Stimulated activated CD4-positive, alpha-beta T cell treated with anti-CD3 and anti-CD28 coated beads, Interleukin-1b, Interleukin-23, amount 100 ng/mL, for 24 hours (primary cell): ENCODE measurements at regions not wholly inside any gene's neighbourhood (a gene's known extent, or its start where the extent isn't known, plus 50 kb on each side); places are given as distances from the start of the nearest gene placed in this dataset.

Experiments used
- DNase-seq, 4 experiments: peaks; one replicate each; pipeline ENCODE4 v3.0.0-alpha.2; 2020; ENCODE audit warnings: low read depth in 4 of 4, low spot score in 1 of 4

DNA sequence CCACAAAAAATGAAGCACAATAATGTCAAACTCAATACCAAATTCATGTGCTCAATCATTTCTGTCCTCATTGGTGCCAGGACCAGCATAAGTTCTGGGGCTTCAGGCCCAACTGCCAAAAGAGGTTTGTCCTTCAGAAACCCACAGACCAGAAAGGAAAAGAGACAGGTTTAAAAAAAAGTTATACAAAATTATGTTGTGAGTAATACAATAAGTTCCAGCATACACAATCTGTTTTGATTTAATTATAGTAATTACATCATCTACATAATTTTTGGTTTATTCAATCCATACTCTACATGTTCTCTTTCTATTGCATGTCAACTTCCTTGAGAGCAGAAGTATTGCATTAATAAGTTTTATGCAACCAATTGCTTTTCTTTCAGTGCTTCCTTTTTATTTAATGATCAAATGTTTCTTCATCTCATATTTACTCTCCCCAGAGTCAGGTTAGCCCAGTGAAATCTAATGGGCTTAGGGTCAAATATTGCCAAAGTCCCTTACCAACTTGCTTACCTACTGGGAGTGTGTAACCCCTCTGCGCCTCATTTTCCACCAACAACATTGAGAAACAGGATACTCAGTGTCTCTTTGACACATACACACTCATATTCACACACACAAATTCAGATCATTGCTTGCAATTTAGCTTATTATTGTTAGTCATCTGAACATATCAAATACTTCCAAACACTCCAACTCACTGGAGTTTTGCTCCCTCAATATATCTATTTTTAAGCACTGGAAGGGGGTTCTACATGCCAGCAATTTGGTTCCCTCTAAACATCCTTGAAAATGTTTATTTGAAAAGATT, 424.4 kb upstream of the MARCKS start:
- DNase-seq: no peak

DNA sequence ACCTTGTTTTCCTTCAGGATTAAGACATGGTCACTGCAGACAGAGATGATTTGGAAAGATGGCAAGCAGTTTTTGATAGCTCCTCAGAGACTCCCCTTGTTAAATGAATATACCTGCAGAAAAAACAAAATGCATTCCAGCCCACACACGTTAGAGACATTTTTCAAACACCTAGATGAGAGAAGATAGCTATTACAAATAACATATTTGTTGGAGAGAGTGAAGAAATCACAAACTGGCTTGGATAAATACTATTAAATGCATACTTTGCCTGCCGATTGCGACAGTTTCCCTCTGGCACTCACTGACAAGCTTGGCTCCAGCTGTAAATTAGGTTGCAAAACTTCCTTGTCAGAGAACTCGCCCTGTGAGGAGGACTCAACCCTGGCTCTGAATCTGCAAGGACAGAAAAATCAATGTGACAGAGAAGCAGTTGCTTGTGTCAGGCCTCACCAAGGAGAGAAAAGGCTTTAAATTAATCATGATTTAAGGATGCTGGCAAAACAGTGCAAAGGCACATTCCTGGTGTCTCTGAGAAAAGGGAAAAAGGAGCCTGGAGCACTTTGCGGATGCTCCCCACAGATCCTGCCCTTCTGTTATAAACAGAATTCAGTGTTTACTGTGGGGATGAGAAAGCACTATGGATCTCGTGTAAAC, 423.7 kb upstream of the MARCKS start:
- DNase-seq: no peak

DNA sequence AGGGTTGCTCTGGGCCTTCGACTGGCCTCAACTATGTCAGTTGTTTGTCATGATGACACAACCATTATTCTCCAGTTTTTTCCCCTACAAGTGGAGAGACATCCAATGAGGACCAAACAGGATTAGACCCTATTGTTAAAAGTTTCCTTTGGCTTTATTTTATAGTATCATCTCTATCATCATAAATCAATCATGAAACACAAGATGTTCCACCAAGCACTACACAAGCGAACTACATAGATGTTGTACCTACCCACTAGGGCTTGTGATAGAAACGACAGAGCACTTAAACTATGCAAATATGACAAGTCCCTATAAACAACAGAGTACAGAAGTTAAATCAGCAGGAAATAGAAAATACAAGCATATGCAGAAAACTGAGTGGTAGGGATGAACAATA, 422.5 kb upstream of the MARCKS start:
- DNase-seq: no peak

DNA sequence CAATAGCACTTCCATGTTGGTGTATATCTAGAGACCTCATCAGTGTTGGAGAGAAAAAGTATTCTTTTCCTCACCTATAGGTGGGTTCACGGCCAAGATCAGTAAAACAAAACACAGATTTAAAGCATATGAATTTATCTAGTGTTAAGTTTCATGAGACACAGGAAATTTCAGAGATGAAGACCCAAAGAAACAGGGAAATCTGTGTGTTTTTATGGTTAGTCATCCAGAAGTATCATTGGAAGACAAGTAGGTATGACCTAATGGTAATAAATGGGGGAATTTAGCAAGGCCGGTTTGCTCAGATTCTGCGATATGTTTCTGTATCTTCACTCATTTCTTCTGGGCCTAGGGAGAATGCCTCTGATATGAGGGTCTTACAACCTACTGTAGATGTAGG, 419.6 kb upstream of the MARCKS start:
- no peak for DNase-seq

DNA sequence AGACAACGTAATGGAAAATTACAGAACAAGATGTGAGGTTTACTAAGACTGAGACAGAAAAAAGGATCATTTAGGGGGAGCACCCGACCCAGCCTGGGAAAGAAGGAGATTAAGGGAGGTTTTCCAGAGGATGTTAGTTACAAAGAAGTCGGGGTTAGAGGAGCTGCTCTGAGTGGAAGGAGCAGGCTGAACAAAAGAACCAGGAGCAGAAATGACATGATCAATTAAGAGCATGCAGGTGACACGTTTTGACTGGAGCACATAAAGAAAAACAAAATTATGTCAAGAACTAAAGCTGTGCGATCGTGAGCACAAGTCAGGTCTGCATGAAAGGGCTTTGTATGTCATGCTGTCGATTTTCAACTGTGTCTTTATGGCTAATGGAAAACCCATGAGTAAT, 417.3 kb upstream of the MARCKS start:
- no peak for DNase-seq

DNA sequence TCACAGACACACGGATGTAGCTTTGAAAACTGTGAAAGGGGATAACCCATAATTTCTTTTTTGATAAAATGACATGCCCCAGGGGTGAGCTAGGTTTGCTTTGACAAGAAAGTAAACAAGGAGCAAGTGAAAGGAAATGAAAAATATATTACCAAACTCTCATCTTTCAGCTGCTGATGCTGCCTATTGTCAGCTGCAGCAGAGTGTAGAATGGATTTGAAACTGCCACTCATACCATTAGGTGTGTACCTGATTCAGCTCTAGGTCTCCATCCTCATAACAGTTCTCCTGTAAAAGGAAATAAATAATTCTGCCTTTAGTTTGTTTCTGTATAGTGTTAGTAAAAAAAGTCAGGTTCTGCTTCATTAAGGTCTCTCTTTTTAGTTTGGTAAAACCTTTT, 415.1 kb upstream of the MARCKS start:
- no peak for DNase-seq

DNA sequence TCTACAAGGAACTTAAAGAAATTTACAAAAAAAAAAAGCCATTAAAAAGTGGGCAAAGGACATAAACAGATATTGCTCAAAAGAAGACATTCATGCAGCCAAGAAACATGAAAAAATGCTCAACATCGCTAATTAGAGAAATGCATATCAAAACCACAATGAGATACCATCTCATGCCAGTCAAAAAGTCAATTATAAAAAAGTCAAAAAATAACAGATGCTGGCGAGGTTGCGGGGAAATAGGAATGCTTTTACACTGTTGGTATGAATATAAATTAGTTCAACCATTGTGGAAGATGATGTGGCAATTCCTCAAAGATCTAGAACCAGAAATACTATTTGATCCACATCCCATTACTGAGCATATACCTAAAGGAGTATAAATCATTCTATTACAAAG, 411.9 kb upstream of the MARCKS start:
- DNase-seq: no peak

DNA sequence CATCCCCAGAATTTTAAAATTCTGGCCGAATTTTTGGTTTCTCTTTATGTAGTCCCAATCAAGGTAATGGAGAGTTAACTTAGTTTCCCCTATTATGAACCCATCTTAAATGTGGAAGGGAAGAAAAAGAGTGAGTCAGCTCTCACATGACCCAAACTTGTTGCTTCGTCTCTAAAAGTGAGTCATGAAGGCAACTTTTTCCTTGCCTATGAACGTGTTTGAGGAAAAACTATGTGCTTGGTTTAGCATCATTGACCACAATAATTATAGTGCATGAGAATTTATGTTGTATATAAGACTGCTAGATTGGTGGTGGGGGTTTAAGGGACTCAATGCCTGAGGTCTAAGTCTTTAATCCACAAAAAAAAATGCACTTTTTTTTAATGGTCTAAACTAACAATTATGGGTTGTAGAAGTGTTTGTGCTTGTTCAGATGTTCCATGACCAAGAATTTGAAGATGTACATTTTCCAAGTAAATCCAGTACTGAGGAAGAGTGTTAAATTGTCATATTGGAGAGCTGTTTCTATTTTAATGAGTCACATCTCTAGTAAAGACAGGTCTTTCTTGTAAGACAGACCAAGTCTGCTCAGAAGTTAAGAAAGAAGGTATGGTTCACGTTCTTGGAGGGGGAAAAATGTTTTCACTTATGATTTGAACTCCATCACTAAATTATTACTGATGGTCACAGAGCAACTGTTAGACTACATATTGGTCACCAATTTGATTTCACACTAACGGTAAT, 409.9 kb upstream of the MARCKS start:
- no peak for DNase-seq

DNA sequence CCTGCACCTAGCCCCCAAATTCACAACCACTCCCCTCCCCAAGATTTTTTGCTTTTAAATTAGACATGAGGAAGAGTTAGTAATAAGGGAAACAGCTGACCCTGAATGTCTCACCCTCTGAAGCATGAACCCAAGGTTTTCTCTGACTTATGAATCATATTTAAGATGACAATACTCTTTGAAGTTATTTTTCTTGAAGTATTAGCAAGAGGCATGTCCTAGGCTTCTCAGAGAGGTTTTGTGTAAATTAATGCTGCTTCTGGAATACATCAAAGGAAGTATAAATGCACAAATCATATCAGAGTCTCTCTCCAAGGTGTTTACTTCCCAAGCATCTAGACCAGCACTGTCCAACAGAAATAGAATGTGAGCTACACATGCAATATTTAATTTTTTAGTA, 408.1 kb upstream of the MARCKS start:
- DNase-seq: no peak

DNA sequence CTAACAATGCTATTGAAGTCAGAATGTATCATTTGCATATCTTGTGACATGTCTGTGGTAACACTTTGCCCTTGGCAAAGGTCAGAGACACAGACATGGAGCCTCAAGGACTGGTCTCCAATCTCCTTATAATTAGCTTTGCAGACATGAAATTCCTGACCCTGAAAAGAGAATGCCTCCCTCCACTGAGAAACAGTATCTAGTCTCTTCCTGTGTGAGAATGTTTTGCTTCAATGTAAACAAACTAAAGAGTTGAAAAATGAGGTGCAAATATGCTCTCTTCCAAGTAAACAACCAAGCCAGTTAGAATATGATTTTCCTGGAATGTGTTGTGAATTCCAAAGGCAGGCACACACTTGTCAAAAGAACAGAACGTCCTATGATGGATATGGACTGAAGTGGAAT, 407.1 kb upstream of the MARCKS start:
- DNase-seq: no peak

DNA sequence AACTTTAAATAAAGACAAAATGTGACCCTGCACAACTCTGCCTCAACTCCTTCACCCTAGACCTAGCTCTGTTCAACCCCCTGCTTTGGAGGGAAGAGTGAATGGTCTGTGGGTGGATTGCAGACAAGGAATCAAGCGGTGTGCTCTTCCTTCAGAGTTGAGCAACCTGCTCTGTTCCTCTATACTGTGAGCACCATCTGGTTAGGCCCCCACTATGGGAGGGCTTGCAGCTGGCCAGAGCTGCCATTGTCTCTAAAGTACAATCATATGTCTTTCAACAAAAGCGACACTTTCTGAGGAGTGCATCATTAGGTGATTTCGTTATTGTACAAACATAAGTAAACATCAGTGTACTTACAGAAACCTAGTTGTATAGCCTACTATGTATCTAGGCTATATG, 406.1 kb upstream of the MARCKS start:
- DNase-seq: no peak

DNA sequence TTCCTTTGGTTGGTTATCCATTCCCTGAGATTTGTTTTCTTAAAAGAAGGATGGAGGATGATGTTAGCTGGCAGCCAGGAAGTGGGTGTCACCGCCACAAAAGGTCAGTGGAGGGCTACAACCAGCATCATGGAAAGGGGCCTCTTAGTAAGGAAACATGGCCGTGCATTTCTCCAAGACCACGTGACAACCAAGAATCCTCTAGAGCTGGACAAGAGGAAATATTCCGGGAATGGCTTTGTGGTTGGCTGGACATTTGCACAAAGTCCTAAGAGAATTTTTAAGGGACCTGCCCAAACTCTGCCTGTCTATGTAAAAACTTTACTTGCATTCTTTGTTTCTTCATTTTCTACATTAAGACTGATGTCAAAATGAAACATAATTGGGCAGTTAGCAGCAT, 399.9 kb upstream of the MARCKS start:
- DNase-seq: no peak

DNA sequence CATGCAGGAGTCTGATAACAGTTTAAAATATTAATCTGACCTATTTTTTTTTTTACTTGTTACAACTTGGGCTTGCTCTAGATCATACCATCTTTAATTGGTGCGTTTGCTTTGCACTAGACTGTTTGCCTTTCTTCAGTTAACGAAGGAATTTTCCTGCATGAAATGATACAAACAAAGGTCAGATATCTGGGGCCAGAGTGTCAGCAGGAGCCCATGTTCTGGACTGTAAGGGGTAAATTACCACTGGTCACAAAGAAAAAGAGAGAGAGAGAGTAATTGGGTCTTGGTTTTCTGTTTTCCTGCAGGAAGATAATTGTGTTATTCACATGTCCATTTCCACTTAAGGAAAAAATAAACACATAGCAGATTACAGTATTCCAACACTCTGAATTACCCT, 399.4 kb upstream of the MARCKS start:
- DNase-seq: no peak

DNA sequence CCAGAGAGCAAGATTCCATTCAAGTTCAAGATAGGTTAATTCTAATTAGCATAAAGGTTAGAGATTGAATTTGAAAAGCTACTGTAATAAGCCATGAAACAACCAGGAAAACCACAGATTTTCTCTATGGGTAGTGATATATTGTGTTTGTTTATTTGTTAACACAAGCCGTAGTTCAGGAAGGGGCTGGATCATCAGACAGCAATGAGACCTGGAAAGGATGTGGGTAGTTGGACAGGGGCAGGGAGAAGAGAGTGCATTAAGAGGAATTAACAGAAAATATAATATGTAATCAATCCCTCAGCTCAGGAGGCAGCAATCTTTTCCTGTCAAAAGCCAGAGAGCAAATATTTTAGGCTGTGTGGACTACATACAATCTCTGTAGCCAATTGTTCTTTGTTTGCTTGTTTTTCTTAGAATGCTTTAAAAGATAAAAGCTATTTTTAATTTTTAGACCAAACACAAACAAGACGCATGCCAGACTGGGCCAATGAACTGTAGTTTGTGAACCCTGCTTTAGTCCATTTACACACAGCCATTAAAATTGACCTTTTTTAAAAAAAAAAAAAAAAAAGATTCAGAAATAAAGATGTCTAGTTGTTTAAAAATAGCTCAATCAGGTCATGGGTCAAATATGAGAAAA, 398.7 kb upstream of the MARCKS start:
- no peak for DNase-seq

DNA sequence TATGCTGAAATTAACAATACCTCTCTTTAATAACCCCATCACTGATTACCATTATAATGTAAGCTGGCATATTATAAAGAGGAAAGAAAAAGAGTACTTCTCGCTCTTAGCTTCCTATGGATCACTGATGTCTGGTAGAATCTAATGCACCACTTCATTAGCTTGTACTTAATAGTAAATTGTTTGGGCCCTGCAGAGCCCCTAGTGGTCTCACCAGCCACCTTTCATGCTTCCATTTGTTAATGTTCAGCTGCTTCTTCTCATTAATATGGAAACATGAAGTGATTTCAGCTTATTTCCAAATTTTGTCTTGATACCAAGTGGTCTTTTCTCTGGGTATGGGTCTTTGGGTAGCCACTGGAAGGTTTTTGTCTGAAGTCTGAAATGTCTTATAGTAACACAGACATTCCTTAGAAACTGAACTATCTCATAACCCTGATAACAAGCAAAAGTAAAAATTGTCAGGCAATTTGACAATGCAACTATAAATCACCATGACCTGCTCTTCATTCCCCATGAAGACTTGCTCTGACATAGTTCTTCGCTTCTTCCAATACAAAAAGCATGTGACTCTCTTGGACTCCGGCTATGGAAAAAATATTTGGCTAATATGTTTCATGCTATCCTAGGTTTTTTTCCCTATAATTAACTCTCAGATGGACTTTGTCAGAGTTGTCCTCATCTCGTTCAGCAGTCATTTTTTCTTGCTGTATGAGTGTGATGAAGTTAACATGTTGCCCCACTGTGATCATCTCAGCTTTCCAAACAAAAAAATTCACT, 395.8 kb upstream of the MARCKS start:
- no peak for DNase-seq

DNA sequence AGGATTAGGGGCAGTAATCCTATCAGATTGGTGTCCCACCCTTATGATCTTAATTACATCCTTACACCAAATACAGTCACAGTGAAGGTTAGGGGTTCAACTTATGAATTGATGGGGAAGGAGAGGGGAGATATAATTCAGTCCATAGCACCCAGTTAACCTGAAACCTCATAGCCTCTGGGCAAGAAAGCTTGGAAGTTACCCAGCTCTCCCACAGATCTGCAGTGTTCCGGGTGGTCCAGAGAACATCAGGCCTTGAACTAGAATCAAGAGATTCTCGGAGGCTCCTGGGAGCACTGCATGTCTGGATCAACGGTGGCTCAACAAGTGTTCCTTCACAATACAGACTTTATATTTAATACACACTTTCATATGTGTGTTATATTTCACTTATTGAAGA, 392.6 kb upstream of the MARCKS start:
- no peak for DNase-seq

DNA sequence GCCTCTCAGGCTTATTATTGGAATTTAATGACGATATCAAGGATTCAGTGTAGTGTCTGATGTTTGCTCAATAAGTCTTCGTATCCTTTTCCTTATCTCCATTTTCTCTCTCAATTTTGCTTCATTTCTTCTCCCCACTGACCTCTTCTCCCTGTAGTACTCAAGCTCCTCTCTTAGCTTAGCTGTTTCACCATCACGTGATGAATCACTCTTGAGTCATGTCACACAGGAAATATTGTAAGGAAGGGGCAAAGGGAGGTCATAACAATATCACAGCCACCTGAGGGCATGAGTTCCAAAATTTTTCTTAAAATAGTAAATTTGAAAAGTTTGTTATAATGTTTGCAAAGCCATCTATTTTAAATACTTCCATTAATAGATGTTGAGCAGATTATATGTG, 392.2 kb upstream of the MARCKS start:
- DNase-seq: no peak

DNA sequence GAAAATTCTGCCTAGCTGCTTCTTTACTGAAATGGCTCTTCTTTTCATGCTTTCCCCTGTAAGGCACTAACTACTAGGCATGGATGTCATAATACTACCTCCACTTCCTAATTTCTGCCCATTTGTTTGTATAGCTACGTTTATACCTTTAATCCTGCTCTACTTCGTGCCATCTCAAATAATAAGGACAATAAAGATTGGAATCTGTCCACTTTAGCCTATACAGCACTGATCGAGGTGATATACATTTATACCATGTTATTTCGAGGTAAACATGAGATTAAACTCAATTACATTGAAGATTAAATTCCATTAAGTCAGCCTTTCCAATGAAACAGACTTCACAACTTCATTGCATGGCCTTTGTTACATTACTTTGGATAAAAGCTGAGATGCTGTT, 390.6 kb upstream of the MARCKS start:
- DNase-seq: no peak

DNA sequence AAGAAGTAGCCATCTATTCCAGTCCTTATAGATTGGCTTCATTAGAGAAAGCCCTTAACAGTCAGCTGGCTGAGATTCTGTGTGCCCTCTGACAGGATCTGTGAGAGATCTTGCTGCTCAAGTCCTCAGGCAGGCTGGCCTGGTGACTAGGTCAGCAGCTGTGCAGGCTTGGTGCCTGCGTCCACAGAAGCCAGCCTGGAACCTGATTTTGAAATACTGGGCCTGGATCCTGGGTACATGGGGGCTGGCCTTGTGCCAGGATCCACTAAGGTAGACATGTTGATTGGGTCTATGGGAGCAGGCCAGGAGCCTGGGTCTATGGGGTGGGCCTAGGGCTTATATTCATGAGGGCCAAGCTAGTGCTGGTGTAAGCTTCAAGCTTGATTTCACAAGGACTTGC, 381.8 kb upstream of the MARCKS start:
- no peak for DNase-seq

DNA sequence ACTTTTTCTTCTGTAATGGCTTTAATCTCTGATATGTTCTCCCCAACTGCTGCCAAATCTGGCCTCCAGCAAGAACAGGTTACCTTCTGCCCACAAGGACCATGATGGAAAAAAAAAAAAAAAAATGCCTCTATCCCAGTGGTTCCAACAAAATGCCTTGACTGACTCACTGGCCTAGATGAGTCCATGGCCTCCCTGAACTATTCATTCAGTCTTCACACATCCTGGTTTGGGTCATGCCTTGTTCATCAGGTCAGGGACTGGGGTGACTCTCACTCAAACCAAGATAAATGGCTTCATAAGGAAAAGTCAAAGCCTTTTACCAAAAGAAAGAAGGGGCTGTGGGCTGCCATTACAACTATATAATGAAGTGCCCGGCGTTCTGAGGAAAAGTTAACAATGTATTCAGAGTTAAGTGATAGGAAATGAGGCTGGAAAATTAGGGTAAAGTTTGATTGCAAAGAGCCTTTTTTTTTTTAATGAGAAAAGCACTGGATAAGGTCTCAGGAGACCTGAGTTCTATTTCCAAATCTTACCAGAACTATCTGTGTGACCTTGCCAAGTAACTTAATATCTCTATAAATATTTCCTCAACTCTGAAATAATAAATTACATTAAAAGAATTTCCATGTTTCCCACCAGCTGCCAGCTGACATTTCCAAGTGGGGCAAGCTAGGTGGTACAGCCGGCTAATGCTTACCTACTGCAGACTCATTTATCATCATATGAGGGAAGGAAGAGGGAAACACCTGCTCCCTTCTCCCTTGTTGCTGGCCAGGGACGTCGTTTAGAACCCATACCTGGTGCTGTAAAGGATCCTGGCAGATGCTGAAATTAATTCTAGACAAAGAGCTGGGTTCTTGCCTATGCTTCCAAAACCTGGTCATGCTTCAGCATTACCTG, 380.0 kb upstream of the MARCKS start:
- DNase-seq: no peak
